Left ventricle myocardium inferior (tissue), 1 donor: ENCODE measurements at regions not wholly inside any gene's neighbourhood (a gene's known extent, or its start where the extent isn't known, plus 50 kb on each side); places are given as distances from the start of the nearest gene placed in this dataset.

Source experiments
- DNase-seq: peaks from one replicate; pipeline ENCODE4 v3.0.0-alpha.2; 2020
- H3K27ac ChIP-seq: fragments of 200-600 bp; replicated peaks from 2 replicates; pipeline ENCODE4 v1.8.0; 2021
- H3K27me3 ChIP-seq: fragments of 200-600 bp; 2 replicates; pipeline ENCODE4 v1.8.0; 2021; ENCODE audit warnings: low read depth
- H3K36me3 ChIP-seq: fragments of 200-600 bp; 2 replicates; pipeline ENCODE4 v1.8.0; 2021
- H3K4me1 ChIP-seq: fragments of 200-600 bp; 2 replicates; pipeline ENCODE4 v1.8.0; 2021
- H3K4me3 ChIP-seq: fragments of 200-600 bp; 2 replicates; pipeline ENCODE4 v1.8.0; 2021; ENCODE audit warnings: mild to moderate bottlenecking, moderate library complexity
- H3K9me3 ChIP-seq: fragments of 200-600 bp; replicated peaks from 2 replicates; pipeline ENCODE4 v1.8.0; 2021
- intact Hi-C: fragments of 100-400 bp; cut with micrococcal nuclease; formaldehyde crosslinking; loops from one replicate; pipeline ENCODE4 v1.11.0; 2022
- TF ChIP-seq, protein P1 (sequence below): fragments of 200-600 bp; IDR thresholded peaks from 2 replicates; pipeline ENCODE4 v1.8.0; 2021; ENCODE audit warnings: antibody characterized with exemption, mild to moderate bottlenecking, borderline replicate concordance
- donor health status: DM: no; HTN: yes; CAD: no; lungs with severe emphysema.

DNA sequence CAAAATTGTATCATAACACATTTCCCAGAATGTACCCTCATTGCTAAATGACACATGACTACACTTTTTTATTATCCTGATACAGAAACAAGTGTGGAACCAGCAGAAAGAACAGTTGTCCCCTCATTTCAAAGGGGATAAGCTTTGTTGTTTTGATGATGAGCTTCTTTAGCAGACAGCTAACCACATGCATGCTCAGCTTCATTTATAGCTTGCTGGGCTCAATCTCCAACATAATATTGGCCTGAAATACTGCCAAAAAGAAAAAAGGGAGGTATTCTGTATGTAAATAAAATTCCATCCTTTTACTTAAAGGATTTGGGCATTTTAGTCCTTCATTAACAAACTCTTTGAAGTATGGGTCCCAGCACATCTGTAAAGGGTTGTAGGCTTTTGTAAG, 120.4 kb downstream of the SPATA31D1 start:
- intact Hi-C loops, result no loop called here
- DNase-seq, result no peak
- H3K27ac ChIP-seq, result no peak overlapping the region
- no peaks in the 10 kb centered on the region for H3K27me3 ChIP-seq
- TF ChIP-seq, protein P1, sequence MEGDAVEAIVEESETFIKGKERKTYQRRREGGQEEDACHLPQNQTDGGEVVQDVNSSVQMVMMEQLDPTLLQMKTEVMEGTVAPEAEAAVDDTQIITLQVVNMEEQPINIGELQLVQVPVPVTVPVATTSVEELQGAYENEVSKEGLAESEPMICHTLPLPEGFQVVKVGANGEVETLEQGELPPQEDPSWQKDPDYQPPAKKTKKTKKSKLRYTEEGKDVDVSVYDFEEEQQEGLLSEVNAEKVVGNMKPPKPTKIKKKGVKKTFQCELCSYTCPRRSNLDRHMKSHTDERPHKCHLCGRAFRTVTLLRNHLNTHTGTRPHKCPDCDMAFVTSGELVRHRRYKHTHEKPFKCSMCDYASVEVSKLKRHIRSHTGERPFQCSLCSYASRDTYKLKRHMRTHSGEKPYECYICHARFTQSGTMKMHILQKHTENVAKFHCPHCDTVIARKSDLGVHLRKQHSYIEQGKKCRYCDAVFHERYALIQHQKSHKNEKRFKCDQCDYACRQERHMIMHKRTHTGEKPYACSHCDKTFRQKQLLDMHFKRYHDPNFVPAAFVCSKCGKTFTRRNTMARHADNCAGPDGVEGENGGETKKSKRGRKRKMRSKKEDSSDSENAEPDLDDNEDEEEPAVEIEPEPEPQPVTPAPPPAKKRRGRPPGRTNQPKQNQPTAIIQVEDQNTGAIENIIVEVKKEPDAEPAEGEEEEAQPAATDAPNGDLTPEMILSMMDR, result no peak
- no peaks in the 10 kb centered on the region for H3K36me3 ChIP-seq
- no peaks in the 10 kb centered on the region for H3K4me1 ChIP-seq
- H3K4me3 ChIP-seq, result no peak overlapping the region
- no peaks in the 10 kb centered on the region for H3K9me3 ChIP-seq

DNA sequence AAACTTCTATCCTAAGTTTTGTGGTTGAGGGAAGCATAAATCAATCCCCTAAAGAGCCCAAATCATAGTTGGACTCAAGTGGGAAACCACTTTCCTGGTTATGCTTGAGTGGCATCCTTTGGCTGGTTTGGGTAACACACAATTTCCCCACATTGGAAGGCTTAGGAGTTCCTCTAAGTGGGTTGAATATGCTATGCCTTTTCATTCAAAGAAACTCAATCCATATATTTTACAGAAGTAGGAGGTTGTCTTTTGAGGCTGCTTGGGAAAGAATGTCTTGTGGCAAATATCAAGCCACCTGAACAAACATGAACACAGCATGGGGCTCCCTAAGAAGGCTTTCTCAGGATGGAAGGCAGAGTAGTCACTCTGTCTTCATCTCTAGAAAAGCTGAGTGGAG, 121.1 kb downstream of the SPATA31D1 start:
- H3K4me3 ChIP-seq, result no peak overlapping the region
- no peaks in the 10 kb centered on the region for H3K36me3 ChIP-seq
- no peaks in the 10 kb centered on the region for H3K4me1 ChIP-seq
- DNase-seq, result no peak
- no peaks in the 10 kb centered on the region for H3K27me3 ChIP-seq
- no peaks in the 10 kb centered on the region for H3K9me3 ChIP-seq
- TF ChIP-seq, protein P1, result no peak
- H3K27ac ChIP-seq, result no peak overlapping the region
- intact Hi-C loops, result no loop called here

DNA sequence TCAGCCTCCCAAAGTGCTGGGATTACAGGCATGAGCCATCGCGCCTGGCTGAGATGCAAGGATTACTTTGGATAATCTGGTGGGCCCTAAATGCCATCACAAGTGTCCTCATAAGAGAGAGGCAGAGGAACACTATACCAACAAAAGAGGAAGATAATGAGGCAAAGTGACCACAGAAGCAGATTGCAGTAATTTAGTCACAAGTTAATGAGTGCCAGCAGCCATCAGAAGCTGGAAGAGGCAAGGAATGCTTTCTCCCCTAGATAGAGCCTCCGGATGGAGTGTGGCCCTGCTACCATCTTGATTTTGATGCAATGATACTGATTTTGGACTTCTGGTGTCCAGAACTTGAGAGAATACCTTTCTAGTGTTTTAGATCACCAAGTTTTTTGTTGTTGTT, 122.3 kb downstream of the SPATA31D1 start:
- intact Hi-C loops, result no loop called here

DNA sequence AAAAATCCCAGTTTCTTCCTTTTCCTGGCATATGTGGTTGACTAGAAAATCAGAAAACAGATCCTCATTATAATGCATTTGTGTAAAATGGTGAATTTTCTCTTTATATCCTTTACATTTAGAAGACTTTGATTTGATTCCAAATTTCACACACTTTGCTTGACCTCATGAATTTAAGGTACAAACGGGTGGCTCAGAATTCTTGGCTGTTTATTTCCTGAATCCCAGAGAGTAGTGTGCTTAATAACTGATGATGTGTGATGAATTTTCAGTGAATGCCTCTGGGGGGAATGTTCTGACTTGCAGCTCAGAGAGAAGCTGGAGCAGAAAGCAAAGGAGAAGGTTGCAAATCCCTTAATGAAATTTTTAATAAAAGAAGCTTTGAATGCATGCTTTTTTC, 126.8 kb downstream of the SPATA31D1 start:
- Histone ChIP-seq H3K4me1 (no peaks in the 10 kb centered on the region), H3K36me3 (no peaks in the 10 kb centered on the region), H3K27ac (no peak overlapping the region), H3K4me3 (no peak overlapping the region), H3K9me3 (no peaks in the 10 kb centered on the region), H3K27me3 (peaks cover 8% of the 10 kb centered on the region)
- no peak for DNase-seq
- TF ChIP-seq, protein P1, result no peak
- intact Hi-C loops, result no loop called here

More for the DNA sequence above, 122.3 kb downstream of the SPATA31D1 start:
- TF ChIP-seq, protein P1, result no peak
- no peaks in the 10 kb centered on the region for H3K27me3 ChIP-seq
- H3K27ac ChIP-seq, result no peak overlapping the region
- DNase-seq, result no peak
- no peaks in the 10 kb centered on the region for H3K9me3 ChIP-seq
- no peak overlapping the region for H3K4me3 ChIP-seq
- no peaks in the 10 kb centered on the region for H3K4me1 ChIP-seq
- no peaks in the 10 kb centered on the region for H3K36me3 ChIP-seq

DNA sequence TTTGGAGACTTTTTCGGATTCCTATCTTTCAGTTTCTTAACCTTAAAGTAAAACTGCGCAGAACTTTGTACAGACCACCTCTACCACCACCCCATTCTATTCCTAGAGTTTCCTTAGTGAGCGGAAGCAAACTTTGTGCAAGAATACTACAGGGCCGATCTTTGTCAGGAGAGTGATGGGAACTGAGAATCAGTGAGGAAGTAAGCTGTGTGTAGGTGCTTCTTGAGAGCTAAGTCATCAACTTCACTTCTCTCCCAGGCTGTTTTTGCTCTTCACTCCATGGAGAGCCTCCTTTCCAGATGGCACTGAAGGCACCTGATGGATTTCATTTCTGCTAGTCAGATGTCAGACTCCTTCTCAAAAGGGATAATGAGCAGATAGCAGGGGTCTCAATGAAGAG, 127.3 kb downstream of the SPATA31D1 start:
- Histone ChIP-seq H3K4me1 (no peaks in the 10 kb centered on the region), H3K4me3 (no peak overlapping the region), H3K36me3 (no peaks in the 10 kb centered on the region), H3K27me3 (peaks cover 8% of the 10 kb centered on the region), H3K27ac (no peak overlapping the region), H3K9me3 (no peaks in the 10 kb centered on the region)
- intact Hi-C loops, result no loop called here
- DNase-seq, result no peak
- TF ChIP-seq, protein P1, result no peak

DNA sequence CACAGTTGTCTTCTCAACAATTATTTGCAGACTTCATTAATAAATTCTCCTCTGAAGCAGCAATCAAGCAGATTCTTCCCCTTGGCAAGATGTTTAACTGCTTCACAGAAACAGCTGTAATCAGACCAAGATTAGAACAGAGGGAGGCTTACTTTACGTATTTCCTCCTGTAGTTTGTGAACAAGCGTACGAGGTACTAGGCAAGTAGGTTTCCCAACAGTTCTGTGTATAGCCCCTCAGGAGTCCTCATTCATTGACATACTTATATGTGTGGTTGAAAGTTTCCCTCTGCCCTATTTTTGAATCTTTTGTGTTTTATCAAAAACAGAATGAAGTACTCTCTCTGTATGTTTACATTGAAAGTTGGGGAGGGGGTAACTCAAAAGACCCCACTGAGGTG, 128.0 kb downstream of the SPATA31D1 start:
- peaks cover 8% of the 10 kb centered on the region for H3K27me3 ChIP-seq
- H3K9me3 ChIP-seq, result no peaks in the 10 kb centered on the region
- intact Hi-C loops, result no loop called here
- H3K4me1 ChIP-seq, result no peaks in the 10 kb centered on the region
- H3K27ac ChIP-seq, result no peak overlapping the region
- H3K36me3 ChIP-seq, result no peaks in the 10 kb centered on the region
- TF ChIP-seq, protein P1, result no peak
- no peak overlapping the region for H3K4me3 ChIP-seq
- DNase-seq, result no peak
